Psoas muscle (tissue), 7 donors: ENCODE measurements at regions not wholly inside any gene's neighbourhood (a gene's known extent, or its start where the extent isn't known, plus 50 kb on each side); places are given as distances from the start of the nearest gene placed in this dataset.

ENCODE experiments used
- ATAC-seq, 4 donors: fragments of 200-7000 bp; cut with Tn5 transposase; one replicate each; pipeline ENCODE4 v1.9.1; 2020; ENCODE audit warnings: moderate library complexity in 3 of 4, mild to moderate bottlenecking in 2 of 4
- DNase-seq, 2 donors: peaks; one replicate each; pipeline ENCODE4 v3.0.0-alpha.2; 2020
- H3K27ac ChIP-seq: fragments of 200-600 bp; one replicate; pipeline ENCODE4 v1.8.0; 2022
- H3K27me3 ChIP-seq, 3 donors: fragments of 200-600 bp in 1 of 3; one replicate each; pipeline versions ENCODE4 v1.6.1 to v1.8.0; 2013 to 2022; ENCODE audit warnings: low read length in 2 of 3, mild to moderate bottlenecking in 2 of 3, moderate library complexity in 1 of 3; ENCODE audit not compliant: insufficient read depth in 3 of 3
- H3K36me3 ChIP-seq, 2 donors: fragments of 200-600 bp in 1 of 2; one replicate each; pipeline versions ENCODE4 v1.6.1 to v1.8.0; 2013 to 2022; ENCODE audit warnings: low read depth in 1 of 2, mild to moderate bottlenecking in 1 of 2, moderate library complexity in 1 of 2; ENCODE audit not compliant: insufficient read depth in 1 of 2
- H3K4me1 ChIP-seq: fragments of 200-600 bp; one replicate; pipeline ENCODE4 v1.8.0; 2022
- H3K4me3 ChIP-seq: fragments of 200-600 bp; one replicate; pipeline ENCODE4 v1.8.0; 2022; ENCODE audit warnings: mild to moderate bottlenecking
- H3K9me3 ChIP-seq: fragments of 200-600 bp; one replicate; pipeline ENCODE4 v1.8.0; 2022
- WGBS, 3 donors: extraction: QIAGEN DNeasy Blood & Tissue Kit; methylation state at CpG; one replicate each; pipeline versions ENCODE4 v1.1.6 to v1.1.7; 2013; 5-methylcytosine and 5-hydroxymethylcytosine counted together
- intact Hi-C, 2 donors: fragments of 100-400 bp; cut with DNase I; formaldehyde crosslinking; loops; one replicate each; pipeline versions ENCODE4 v1.11.0 to v1.14.2; 2022
- TF ChIP-seq, protein P1 (sequence below): fragments of 200-600 bp; IDR thresholded peaks from one replicate; pipeline ENCODE4 v1.8.0; 2022; ENCODE audit warnings: antibody characterized with exemption
- donor health status: healthy with polysubstance abuse.
- donor health status: DM: no; HTN: no; CAD: no; lungs with moderate emphysema.
- donor health status: Bipolar disorder and iron deficiency.
- donor health status: healthy.
- donor health status: DM: yes; HTN: yes; CAD: no.
- donor health status: DM: no; HTN: no; CAD: no.
- donor health status: DM: yes; HTN: yes; CAD: no.

DNA sequence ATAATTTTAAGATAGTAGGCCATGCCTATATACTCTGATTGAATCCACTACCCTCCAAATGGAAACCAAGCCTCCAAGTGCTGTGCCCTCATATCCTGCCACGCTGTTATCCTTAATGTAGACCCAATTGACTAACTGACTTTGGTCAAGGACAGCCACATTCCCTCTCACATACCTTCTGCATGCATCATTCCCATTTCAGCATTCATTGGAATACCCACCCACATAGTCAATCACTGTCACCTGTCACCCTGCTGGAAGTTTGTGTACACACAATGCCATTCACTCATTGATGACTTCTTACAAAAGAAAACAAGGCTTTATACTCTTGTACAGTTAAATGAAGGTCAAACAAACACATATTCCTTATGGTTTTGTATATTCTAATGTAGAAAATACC lies 221.1 kb upstream of the PBX1 start:
- TF ChIP-seq, protein P1, sequence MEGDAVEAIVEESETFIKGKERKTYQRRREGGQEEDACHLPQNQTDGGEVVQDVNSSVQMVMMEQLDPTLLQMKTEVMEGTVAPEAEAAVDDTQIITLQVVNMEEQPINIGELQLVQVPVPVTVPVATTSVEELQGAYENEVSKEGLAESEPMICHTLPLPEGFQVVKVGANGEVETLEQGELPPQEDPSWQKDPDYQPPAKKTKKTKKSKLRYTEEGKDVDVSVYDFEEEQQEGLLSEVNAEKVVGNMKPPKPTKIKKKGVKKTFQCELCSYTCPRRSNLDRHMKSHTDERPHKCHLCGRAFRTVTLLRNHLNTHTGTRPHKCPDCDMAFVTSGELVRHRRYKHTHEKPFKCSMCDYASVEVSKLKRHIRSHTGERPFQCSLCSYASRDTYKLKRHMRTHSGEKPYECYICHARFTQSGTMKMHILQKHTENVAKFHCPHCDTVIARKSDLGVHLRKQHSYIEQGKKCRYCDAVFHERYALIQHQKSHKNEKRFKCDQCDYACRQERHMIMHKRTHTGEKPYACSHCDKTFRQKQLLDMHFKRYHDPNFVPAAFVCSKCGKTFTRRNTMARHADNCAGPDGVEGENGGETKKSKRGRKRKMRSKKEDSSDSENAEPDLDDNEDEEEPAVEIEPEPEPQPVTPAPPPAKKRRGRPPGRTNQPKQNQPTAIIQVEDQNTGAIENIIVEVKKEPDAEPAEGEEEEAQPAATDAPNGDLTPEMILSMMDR, result no peak
- H3K4me1 ChIP-seq, result no peaks in the 10 kb centered on the region
- no peaks in the 10 kb centered on the region for H3K27me3 ChIP-seq
- 75 to 87% (median 79%) methylated on average over 1 of the region's 1 CpG for WGBS, 3 donors
- H3K27ac ChIP-seq, result no peak overlapping the region
- ATAC-seq, result no peak
- H3K9me3 ChIP-seq, result peaks cover 4% of the 10 kb centered on the region
- no peak overlapping the region for H3K4me3 ChIP-seq
- intact Hi-C loops, result no loop called here
- no peak for DNase-seq
- no peaks in the 10 kb centered on the region for H3K36me3 ChIP-seq

DNA sequence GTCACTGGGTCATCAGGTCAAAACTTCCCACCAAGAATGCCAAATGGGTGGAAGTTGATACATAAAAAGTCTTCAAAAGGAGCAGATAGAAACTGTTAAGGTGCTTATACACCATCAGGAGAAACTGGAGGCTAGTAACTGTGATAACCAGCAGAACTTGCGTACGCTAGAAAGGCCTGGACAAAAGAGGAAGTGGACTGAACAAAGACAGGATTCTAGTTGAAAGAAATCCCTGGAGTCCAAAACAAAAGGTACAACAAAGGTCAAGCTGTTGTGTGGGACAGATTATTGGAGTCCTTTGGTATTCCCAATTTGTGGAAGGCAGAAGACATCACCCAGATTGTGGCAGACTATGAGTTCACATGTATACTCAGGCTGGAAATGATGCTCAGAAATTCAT lies 215.8 kb upstream of the PBX1 start:
- ATAC-seq (no peak), DNase-seq (no peak)
- H3K27me3 ChIP-seq, result no peaks in the 10 kb centered on the region
- peaks cover 8% of the 10 kb centered on the region for H3K9me3 ChIP-seq
- no peaks in the 10 kb centered on the region for H3K4me1 ChIP-seq
- H3K27ac ChIP-seq, result no peak overlapping the region
- TF ChIP-seq, protein P1, result no peak
- 68 to 90% (median 85%) methylated on average over 2 of the region's 2 CpGs for WGBS, 3 donors
- H3K36me3 ChIP-seq, result no peaks in the 10 kb centered on the region
- intact Hi-C loops, result no loop called here
- no peak overlapping the region for H3K4me3 ChIP-seq

DNA sequence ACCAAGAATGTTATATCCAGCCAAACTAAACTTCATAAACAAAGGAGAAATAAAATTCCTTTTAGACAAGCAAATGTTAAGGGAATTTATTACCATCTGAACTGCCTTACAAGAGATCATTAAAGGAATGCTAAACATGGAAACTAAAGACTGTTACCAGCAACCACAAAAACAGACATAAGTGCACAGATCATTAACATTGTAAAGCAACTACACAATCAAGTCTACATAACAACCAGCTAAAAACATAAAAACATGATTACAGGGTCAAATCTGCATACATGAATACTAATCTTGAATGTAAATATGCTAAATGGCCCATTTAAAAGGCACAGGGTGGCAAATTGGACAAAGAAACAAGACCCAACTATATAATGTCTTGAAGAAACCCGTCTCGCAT lies 211.0 kb upstream of the PBX1 start:
- ATAC-seq (no peak), DNase-seq (no peak)
- H3K27ac ChIP-seq, result no peak overlapping the region
- H3K4me3 ChIP-seq, result no peak overlapping the region
- H3K4me1 ChIP-seq, result no peaks in the 10 kb centered on the region
- no peaks in the 10 kb centered on the region for H3K27me3 ChIP-seq
- TF ChIP-seq, protein P1, result no peak
- 93 to 96% (median 96%) methylated on average over 2 of the region's 2 CpGs for WGBS, 3 donors
- peaks cover 20% of the 10 kb centered on the region for H3K9me3 ChIP-seq
- no peaks in the 10 kb centered on the region for H3K36me3 ChIP-seq
- intact Hi-C loops, result no loop called here

DNA sequence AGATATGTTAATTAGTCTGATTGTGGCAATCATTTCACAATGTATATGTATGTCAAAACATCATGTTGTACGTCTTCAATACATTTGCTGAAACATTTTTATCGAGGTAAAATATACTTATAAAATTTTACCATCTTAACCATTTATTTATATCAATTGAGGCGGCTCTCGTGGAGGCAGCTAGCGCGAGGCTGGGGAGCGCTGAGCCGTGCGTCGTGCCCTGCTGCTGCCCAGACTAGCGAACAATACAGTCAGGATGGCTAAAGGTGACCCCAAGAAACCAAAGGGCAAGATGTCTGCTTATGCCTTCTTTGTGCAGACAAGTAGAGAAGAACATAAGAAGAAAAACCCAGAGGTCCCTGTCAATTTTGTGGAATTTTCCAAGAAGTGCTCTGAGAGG lies 202.5 kb upstream of the PBX1 start:
- peaks cover under 1% of the 10 kb centered on the region for H3K4me1 ChIP-seq
- H3K27me3 ChIP-seq, result no peaks in the 10 kb centered on the region
- DNase-seq (no peak), ATAC-seq (no peak)
- no peak overlapping the region for H3K4me3 ChIP-seq
- H3K36me3 ChIP-seq, result no peaks in the 10 kb centered on the region
- TF ChIP-seq, protein P1, result no peak
- intact Hi-C loops, result no loop called here
- H3K27ac ChIP-seq, result no peak overlapping the region
- H3K9me3 ChIP-seq, result no peaks in the 10 kb centered on the region
- 93 to 97% (median 94%) methylated on average over 11 of the region's 11 CpGs for WGBS, 3 donors

DNA sequence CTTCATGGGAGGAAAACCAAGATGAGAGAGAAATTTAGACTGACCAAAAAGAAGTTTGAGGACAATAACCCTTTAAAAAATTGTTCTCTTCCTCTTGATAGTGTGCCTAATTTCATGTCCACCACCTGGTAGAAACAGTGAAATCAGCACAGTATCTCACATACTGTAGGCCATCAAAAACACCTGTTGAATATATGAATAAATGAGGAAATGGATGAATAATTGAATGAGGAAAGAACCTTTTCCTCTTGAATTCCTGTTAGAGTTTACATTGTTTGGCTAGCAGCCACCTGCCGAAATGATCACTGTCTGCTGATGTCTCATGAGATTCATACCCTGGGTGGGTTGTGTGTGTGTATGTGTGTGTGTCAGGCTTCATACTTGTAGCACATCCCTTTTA lies 198.7 kb upstream of the PBX1 start:
- Histone ChIP-seq H3K4me1 (peaks cover 4% of the 10 kb centered on the region), H3K27me3 (no peaks in the 10 kb centered on the region), H3K9me3 (no peaks in the 10 kb centered on the region), H3K4me3 (no peak overlapping the region), H3K27ac (no peak overlapping the region), H3K36me3 (no peaks in the 10 kb centered on the region)
- ATAC-seq (no peak), DNase-seq (no peak)
- intact Hi-C loops, result no loop called here
- TF ChIP-seq, protein P1, result no peak
- WGBS, 3 donors, result 64 to 81% (median 71%) methylated on average over 1 of the region's 1 CpG
